K562 (cell line): ENCODE measurements at regions not wholly inside any gene's neighbourhood (a gene's known extent, or its start where the extent isn't known, plus 50 kb on each side); places are given as distances from the start of the nearest gene placed in this dataset.

ENCODE experiments used
- ARID2 ChIP-seq: fragments of 450-650 bp; IDR thresholded peaks from 2 replicates; pipeline ENCODE4 v1.6.1; 2017; ENCODE audit warnings: antibody characterized with exemption, mild to moderate bottlenecking
- BCL6 ChIP-seq: fragments of 250-450 bp; sonication (Bioruptor Pico); IDR thresholded peaks from 2 replicates; pipeline ENCODE4 v1.4.0; 2020
- BRD9 ChIP-seq: fragments of 450-650 bp; IDR thresholded peaks from 2 replicates; pipeline ENCODE4 v1.6.1; 2018; ENCODE audit warnings: low read depth; ENCODE audit not compliant: partially characterized antibody
- CBFB ChIP-seq: sonication (generic); formaldehyde crosslinking; IDR thresholded peaks from 2 replicates; pipeline ENCODE4 v1.4.0; 2020; ENCODE audit warnings: mild to moderate bottlenecking, missing genetic modification reagents
- DNMT1 ChIP-seq: fragments of 450-650 bp; IDR thresholded peaks from 2 replicates; pipeline ENCODE4 v1.6.1; 2016; ENCODE audit warnings: antibody characterized with exemption, mild to moderate bottlenecking
- E2F1 ChIP-seq: sonication (generic); formaldehyde crosslinking; IDR thresholded peaks from 2 replicates; pipeline ENCODE4 v1.8.1; 2023; ENCODE audit warnings: mild to moderate bottlenecking, missing genetic modification reagents, moderate library complexity
- ELF4 ChIP-seq: fragments of 450-650 bp; formaldehyde crosslinking; IDR thresholded peaks from 2 replicates; pipeline ENCODE4 v1.4.0; 2022; ENCODE audit warnings: missing genetic modification characterization
- EZH2 ChIP-seq: IDR thresholded peaks from 2 replicates; pipeline ENCODE4 v1.6.1; 2012; ENCODE audit warnings: low read depth, mild to moderate bottlenecking, inconsistent platforms, low read length, borderline replicate concordance
- GABPA ChIP-seq: fragments of 200-800 bp; sonication (Bioruptor generic); conservative IDR thresholded peaks from 2 replicates; pipeline ENCODE4 v1.6.1; 2016; ENCODE audit warnings: low read depth, missing genetic modification characterization, missing compliant biosample characterization
- GTF2E2 ChIP-seq: fragments of 200-800 bp; sonication (Bioruptor generic); IDR thresholded peaks from 2 replicates; pipeline ENCODE4 v1.6.1; 2016; ENCODE audit warnings: missing genetic modification characterization, missing compliant biosample characterization
- HDAC2 ChIP-seq: fragments of 450-650 bp; IDR thresholded peaks from 2 replicates; pipeline ENCODE4 v1.6.1; 2016; ENCODE audit warnings: mild to moderate bottlenecking
- HMG20B ChIP-seq: fragments of 250-450 bp; sonication (Bioruptor Pico); IDR thresholded peaks from 2 replicates; pipeline ENCODE4 v1.5.0; 2021; ENCODE audit warnings: mild to moderate bottlenecking
- HNRNPH1 ChIP-seq: fragments of 200-400 bp; formaldehyde crosslinking; optimal IDR thresholded peaks from 2 replicates; pipeline ENCODE3; 2017; ENCODE audit warnings: low read depth, mild to moderate bottlenecking, low read length, moderate library complexity
- MAFG ChIP-seq: fragments of 450-650 bp; conservative IDR thresholded peaks from 2 replicates; pipeline ENCODE4 v1.6.1; 2016; ENCODE audit warnings: missing genetic modification characterization, missing compliant biosample characterization
- MECOM ChIP-seq: fragments of 250-450 bp; sonication (Bioruptor Pico); IDR thresholded peaks from 2 replicates; pipeline ENCODE4 v1.8.0; 2022; ENCODE audit warnings: inconsistent platforms
- NR2C2 ChIP-seq, 2 experiments: fragments of 200-800 bp in 1 of 2; sonication (Bioruptor generic) in 1 of 2; sonication (generic) in 1 of 2; formaldehyde crosslinking in 1 of 2; IDR thresholded peaks; 2 replicates each; pipeline versions ENCODE4 v1.6.1 to v1.8.0; 2016 to 2022; ENCODE audit warnings: mild to moderate bottlenecking in 1 of 2, missing compliant biosample characterization in 1 of 2, missing genetic modification characterization in 1 of 2, missing genetic modification reagents in 1 of 2
- PATZ1 ChIP-seq: fragments of 250-450 bp; sonication (Bioruptor Pico); IDR thresholded peaks from 2 replicates; pipeline ENCODE4 v1.5.0; 2020; ENCODE audit warnings: mild to moderate bottlenecking, borderline replicate concordance
- POLR2B ChIP-seq: fragments of 450-650 bp; IDR thresholded peaks from 2 replicates; pipeline ENCODE4 v1.6.1; 2018; ENCODE audit warnings: low read depth; ENCODE audit not compliant: partially characterized antibody
- PYGO2 ChIP-seq: fragments of 450-650 bp; IDR thresholded peaks from 2 replicates; pipeline ENCODE4 v1.6.1; 2016; ENCODE audit warnings: mild to moderate bottlenecking, missing genetic modification characterization, moderate library complexity, missing compliant biosample characterization
- SP1 ChIP-seq: sonication (generic); formaldehyde crosslinking; IDR thresholded peaks from 2 replicates; pipeline ENCODE4 v1.8.1; 2022; ENCODE audit warnings: mild to moderate bottlenecking, missing genetic modification reagents
- ZKSCAN1 ChIP-seq: fragments of 150-350 bp; IDR thresholded peaks from 2 replicates; pipeline ENCODE4 v1.6.1; 2016; ENCODE audit warnings: low read depth, low read length
- ZKSCAN8 ChIP-seq: fragments of 200-800 bp; sonication (Bioruptor generic); IDR thresholded peaks from 2 replicates; pipeline ENCODE4 v1.6.1; 2016; ENCODE audit warnings: missing genetic modification characterization, missing compliant biosample characterization
- ZNF23 ChIP-seq: fragments of 250-450 bp; sonication (Bioruptor Pico); IDR thresholded peaks from 2 replicates; pipeline ENCODE4 v1.4.0; 2020; ENCODE audit warnings: mild to moderate bottlenecking
- TF ChIP-seq, protein P1 (sequence below): fragments of 150-350 bp; IDR thresholded peaks from 2 replicates; pipeline ENCODE4 v1.6.1; 2014; ENCODE audit warnings: low read depth, mild to moderate bottlenecking, low read length, borderline replicate concordance

DNA sequence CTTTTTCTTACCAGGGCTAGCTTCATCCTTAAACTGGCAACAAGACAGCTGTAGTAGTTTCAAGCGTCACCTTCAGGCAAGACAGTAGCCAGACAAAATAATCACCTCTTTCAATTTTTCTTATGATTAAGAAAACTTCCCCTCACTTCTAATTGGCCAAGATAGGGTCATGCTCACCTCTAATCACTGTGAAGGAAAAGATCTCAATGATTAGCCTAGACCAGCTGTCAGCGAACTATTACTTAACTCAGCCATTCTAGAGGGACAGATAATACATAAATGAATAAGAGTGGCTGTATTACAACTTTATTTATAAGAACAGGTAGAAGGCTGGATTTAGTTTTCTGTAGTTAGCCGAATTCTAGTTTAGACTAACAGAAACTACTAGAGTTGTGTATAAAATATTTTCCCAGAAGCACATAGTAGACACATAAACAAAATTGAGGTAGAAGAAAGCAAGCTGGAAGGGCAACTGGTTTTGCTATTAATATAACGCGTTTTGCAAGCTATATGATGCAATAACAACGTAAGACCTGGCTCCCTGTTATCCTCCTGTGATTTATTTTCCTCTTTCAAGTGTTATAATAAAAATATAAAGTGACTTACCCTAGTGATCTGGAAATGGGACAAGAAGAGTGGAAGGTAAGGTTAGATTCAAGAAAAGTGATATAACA, 64.3 kb downstream of the ELAPOR2 start (continued):
- TF ChIP-seq NR2C2 (CRISPR knock-in tag; IDR thresholded peaks at IDR 0.05) (no peak), NR2C2 (tag; IDR thresholded peaks at IDR 0.05) (no peak), HDAC2 (0 out of 2 replicates have a peak, but pooled peaks have one; percentile 26), PYGO2 (tag) (no peak), MAFG (tag) (no peak), PATZ1 (CRISPR knock-in tag) (no peak), CBFB (CRISPR knock-in tag) (no peak), MECOM (CRISPR knock-in tag) (0 out of 2 replicates have a peak, but pooled peaks have one; percentile 25), DNMT1 (no peak), E2F1 (CRISPR knock-in tag) (no peak), ELF4 (CRISPR knock-in tag) (no peak), BRD9 (no peak), BCL6 (CRISPR knock-in tag) (no peak), ZKSCAN8 (CRISPR knock-in tag) (no peak), ARID2 (no peak), SP1 (CRISPR knock-in tag) (no peak), GABPA (peak; percentile 45), EZH2 (no peak), HMG20B (CRISPR knock-in tag) (0 out of 2 replicates have a peak, but pooled peaks have one; percentile 56), HNRNPH1 (no peak), POLR2B (no peak), ZNF23 (CRISPR knock-in tag) (no peak), GTF2E2 (tag) (no peak), ZKSCAN1 (no peak)
- TF ChIP-seq, protein P1, sequence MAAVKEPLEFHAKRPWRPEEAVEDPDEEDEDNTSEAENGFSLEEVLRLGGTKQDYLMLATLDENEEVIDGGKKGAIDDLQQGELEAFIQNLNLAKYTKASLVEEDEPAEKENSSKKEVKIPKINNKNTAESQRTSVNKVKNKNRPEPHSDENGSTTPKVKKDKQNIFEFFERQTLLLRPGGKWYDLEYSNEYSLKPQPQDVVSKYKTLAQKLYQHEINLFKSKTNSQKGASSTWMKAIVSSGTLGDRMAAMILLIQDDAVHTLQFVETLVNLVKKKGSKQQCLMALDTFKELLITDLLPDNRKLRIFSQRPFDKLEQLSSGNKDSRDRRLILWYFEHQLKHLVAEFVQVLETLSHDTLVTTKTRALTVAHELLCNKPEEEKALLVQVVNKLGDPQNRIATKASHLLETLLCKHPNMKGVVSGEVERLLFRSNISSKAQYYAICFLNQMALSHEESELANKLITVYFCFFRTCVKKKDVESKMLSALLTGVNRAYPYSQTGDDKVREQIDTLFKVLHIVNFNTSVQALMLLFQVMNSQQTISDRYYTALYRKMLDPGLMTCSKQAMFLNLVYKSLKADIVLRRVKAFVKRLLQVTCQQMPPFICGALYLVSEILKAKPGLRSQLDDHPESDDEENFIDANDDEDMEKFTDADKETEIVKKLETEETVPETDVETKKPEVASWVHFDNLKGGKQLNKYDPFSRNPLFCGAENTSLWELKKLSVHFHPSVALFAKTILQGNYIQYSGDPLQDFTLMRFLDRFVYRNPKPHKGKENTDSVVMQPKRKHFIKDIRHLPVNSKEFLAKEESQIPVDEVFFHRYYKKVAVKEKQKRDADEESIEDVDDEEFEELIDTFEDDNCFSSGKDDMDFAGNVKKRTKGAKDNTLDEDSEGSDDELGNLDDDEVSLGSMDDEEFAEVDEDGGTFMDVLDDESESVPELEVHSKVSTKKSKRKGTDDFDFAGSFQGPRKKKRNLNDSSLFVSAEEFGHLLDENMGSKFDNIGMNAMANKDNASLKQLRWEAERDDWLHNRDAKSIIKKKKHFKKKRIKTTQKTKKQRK: no peak
